IPS-18c (cell line): ENCODE measurements at regions not wholly inside any gene's neighbourhood (a gene's known extent, or its start where the extent isn't known, plus 50 kb on each side); places are given as distances from the start of the nearest gene placed in this dataset.
A peak's percentile ranks its signal among the peaks of the same experiment; 100 is the strongest.

Experiments used
- H3K4me3 ChIP-seq: 2 replicates; pipeline ENCODE4 v1.7.0; 2013; ENCODE audit warnings: low read depth, mild to moderate bottlenecking, low read length, moderate library complexity; ENCODE audit not compliant: insufficient read depth
- H3K9me3 ChIP-seq: one replicate; pipeline ENCODE4 v1.6.1; 2013; ENCODE audit warnings: mild to moderate bottlenecking, low read length, moderate library complexity; ENCODE audit not compliant: control insufficient read depth, insufficient read depth

DNA sequence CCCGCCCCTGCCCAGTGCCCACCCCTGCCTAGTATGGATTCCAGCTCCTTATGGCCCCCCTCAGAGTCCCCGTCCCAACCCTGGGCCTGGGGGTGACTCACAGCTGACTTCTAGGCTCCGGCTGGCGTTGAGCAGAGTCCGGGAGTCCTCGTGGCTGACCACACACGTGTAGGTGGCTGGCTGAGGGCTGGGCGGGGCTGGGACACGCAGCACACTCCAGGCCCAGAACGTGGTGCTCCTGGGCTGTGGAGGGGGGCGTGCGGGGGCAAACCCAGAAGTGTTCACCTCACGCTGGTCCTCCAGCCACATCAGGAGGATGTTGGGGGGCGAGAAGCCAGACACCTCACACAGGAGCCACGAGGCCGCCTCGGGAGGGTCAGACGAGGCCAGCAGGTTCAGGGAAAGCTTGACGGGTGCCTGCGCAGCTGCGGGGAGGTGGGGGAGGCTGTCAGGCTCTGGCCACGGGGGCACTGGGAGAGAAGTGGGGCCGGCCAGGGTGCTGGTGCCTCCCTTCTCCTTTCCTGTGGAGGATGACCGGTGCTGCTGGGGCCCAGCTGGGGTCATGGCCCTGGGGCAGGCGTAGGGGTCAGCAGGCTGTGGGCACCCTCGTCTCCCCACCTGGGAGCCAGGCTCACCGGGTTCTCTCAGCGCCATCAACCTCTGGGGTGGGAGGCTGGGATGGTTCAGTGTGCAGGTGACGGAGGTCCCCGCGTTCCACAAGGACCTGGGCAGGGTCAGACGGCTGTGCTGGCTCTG is 314.1 kb downstream of the TMEM121 start:
- H3K9me3 ChIP-seq: peaks cover 55% of the 10 kb centered on the region

DNA sequence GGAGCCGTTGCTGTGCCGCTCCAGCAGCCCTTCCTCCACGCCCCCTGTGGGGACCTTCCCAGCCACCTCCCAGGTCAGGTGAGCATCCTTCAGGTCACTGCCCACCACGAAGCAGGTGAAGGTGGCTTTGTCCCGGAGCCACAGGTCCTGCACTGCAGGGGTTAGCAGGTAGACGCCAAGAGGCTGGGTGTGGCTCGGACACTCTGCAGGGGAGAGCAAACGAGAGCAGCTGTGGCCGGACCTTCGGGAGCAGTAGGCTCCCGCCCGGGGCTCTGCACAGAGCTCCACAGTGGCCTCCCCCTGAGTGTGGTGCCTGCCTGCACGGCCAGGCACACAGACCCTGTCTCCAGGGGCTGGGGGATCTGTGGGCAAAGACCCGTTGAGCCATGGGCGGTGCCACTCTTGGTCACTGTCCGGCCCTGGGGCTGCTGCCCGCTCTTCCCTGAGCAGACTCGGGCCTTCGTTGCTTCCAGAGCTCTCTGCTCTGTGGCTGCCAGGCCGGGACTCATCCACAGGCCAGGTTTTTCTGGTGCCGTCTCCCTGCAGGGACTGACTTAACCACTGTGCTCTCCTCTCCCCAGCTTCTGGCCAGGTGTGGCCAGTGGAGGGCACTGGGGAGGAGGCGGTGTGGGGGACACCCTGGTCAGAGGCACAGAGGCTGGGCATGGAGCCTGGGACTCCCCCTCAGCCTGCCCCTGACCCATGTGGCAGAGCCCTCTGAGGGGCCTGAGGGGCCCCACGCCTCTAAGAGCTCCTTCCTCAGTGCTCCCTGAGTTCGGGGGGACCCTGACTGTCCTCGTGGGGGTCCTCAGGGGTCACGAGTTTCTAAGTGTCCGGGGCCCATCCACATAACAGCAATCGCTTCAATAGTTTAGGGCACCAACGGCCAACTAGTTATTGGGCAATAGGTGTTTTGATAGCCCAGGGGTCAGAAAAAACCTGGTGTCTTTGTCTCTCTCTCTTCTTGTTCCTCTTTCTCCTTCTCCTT is 314.9 kb downstream of the TMEM121 start:
- H3K9me3 ChIP-seq: peaks cover 60% of the 10 kb centered on the region
- H3K4me3 ChIP-seq: no peak overlapping the region

More for the DNA sequence above, 314.1 kb downstream of the TMEM121 start:
- H3K4me3 ChIP-seq: no peak overlapping the region; the same call in 1 of the 2 replicates

DNA sequence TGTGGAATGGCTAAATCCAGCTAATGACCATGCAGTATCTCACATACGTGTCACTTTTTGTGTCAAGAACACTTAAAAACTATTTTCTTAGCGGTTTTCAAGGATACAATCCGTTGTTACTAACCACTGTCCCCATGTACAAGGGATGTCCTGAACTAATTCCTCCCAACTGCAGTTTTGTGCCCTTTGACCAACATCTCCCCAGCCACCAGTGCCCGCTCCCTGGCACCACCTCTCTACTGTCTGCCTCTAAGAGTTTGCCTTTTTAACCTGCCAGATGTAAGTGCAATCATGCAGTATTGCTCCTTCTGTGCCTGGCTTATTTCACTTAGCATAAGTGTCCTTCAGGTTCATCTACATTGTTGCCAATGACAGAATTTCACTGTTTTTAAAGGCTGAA is 315.7 kb downstream of the TMEM121 start:
- H3K9me3 ChIP-seq: peaks cover 64% of the 10 kb centered on the region
- no peak overlapping the region for H3K4me3 ChIP-seq

GRCh38 chr14:105843444-105844046 is 317.2 kb downstream of the TMEM121 start:
- Histone ChIP-seq H3K9me3 (peaks cover 56% of the 10 kb centered on the region), H3K4me3 (no peak overlapping the region)

- no peak overlapping the region for H3K4me3 ChIP-seq
- peaks cover 56% of the 10 kb centered on the region for H3K9me3 ChIP-seq
Observed at GRCh38 chr14:105844047-105844630, 317.8 kb downstream of the TMEM121 start.

DNA sequence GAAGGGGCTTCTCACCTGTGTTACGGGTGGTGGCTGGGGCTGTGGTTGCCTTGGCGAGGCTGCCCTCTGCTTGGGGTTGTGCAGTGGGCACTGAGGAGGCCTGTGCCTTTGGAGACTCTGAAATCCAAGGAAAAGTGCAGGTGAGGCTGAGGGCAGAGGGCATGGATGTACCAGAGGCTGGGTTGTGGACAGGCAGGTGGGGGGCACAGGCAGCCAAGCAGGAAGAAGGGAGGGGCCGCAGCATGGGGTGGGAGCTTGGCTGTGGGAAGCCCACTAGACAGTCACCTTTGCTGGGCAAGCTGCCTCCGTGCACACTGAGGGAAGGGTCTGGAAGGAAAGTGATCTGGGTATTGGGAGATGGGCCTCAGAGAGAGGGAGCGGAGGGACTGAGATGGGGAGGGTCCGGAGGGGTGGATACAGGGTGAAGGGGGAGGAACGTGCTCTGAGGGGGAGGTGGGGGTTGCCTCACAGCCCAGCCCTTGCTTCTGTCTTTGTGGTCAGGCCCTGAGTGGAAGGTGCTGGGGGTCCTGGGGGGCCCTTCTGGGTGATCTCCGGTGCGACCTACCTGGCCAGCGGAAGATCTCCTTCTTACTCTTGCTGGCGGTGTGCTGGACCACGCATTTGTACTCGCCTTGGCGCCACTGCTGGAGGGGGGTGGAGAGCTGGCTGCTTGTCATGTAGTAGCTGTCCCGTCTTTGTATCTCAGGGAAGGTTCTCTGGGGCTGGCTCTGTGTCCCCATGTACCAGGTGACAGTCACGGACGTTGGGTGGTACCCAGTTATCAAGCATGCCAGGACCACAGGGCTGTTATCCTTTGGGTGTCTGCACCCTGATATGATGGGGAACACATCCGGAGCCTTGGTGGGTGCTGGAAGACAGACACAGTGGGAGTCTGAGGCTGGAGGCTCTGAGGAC is 318.7 kb downstream of the TMEM121 start:
- Histone ChIP-seq H3K9me3 (peaks cover 53% of the 10 kb centered on the region), H3K4me3 (no peak overlapping the region; the same call in 1 of the 2 replicates)

DNA sequence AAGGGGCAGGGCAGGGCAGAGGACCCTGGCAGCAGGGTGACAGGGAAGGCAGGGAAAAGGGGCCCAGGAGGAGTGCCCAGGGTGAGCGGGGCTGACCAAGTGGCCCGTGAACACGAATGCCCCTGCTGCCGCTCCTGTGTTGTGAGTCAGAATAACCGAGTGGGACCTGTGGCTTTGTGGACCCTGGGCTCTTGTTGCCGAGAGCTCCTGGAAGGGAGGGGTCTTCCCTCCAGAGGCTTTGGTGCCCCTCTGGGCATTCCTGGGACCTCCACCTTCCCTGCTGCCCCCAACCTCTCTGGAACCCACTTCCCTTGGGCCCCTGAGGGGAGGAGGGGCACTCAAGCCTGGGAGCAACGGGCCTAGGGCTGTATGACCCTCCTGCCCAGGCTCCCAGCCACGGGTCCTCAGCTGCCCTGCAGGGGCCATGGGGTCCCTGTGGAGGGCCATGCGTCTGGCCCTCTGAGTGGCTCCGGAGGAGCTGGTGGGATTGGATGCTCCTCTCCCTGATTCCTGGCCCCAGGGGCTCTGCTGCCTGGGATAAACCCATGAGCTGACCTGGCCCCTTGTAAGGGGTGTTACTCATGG is 319.4 kb downstream of the TMEM121 start:
- Histone ChIP-seq H3K4me3 (no peak overlapping the region), H3K9me3 (peaks cover 53% of the 10 kb centered on the region)

DNA sequence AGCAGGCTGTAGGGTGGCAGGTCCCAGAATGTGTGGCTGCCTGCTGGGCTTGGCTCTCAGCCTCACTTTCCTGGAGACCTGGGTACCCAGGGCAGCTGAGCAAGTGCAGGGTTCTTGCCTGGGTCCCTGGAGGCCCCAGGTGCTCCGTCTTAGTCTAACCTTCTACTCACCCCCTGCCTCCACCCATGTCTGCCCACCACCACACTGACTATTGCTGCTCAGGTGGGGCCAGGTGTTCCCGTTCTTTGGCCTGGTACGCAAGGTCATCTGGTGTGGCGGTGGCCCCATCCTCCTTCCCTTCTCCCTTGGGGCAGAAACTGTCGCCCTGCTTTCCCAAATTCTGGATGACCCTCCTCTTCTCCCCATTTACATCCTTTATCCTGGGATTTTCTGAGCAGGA is 319.9 kb downstream of the TMEM121 start:
- H3K9me3 ChIP-seq: peaks cover 53% of the 10 kb centered on the region
- H3K4me3 ChIP-seq: no peak overlapping the region

GRCh38 chr14:105847400-105847799 is 321.0 kb downstream of the TMEM121 start:
- Histone ChIP-seq H3K4me3 (no peak overlapping the region), H3K9me3 (peaks cover 53% of the 10 kb centered on the region)

DNA sequence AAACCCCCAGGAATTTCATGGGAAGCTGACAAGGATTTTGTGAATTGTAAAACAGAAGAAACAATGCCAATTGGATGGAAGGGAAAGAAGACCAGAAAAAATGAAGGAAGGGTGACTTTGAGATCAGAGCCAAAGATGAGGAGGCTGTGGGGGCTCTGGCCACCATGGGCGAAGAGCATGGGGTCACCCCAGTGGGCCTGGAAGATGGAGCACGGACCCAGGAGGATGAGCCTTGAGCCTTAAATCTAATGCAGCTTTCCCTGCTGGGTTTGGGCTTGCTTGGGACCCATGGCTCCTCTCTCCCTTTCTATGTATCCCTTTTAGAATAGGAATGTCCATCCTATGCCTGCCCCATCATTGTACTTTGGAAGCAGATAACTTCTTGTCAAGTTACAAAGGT is 322.2 kb downstream of the TMEM121 start:
- Histone ChIP-seq H3K9me3 (peaks cover 55% of the 10 kb centered on the region), H3K4me3 (no peak overlapping the region)

DNA sequence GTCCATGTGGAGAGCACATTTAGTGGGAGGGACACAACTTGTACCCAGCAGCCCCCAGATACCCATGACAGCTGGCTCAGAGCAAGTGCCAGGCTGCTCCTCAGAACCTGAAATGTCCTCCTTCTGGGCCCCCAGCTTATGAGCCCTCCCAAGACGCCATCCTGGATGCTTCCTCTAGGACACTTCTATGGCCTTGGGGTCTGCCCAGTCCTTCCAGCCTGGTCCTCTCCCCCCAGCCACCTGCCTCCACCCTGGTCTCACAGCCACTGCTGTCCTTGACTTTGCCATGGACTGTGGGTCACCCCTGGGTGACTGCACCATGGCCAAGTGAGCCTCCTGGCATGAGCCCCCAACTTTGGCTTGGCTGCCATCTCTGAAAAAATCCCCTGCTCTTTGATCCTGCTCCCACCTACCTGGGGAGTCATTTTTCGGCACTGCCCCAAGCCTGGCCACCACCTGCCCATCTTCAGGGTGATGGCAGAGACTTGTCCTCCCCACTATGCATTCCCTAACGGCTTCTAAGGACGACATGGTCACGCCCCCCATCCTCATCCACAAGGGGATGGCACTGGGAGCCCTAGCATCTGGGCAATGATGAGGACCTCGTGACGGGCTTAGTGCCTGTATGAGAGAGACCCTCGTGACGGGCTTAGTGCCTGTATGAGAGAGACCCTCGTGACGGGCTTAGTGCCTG is 323.7 kb downstream of the TMEM121 start:
- Histone ChIP-seq H3K4me3 (no peak overlapping the region), H3K9me3 (peaks cover 55% of the 10 kb centered on the region)

DNA sequence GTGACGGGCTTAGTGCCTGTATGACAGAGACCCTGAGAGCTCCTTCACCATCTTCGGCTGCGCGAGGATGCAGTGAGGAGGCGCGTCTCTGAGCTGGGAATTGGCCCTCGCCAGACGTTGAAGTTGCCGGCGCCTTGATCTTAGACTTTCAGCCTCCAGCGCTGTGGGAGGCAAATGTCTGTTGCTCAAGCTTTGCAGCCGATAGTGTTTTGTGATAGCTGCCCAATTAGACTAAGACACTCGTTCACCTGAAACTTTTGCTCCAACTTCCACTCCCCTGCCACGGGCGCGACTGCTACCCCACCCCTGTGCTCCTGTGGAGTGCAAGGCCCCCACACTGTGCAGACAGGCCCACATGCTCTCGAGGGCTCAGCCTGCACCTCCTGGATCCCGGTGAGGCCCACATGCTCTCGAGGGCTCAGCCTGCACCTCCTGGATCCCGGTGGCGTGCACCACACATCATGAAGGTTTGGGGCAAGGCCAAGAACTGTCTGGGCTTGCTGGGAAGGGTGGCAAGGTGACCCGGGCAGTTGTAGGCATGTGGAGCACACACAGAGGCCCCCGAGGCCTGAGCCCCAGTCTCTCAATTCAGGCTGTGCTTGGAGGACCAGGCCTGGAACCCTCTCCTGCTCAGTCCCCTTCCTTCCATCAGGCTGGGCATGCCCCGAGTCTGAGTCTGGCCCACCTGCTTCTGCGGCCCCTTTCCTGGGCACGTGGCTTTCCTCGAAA is 324.6 kb downstream of the TMEM121 start:
- no peak overlapping the region for H3K4me3 ChIP-seq
- peaks cover 54% of the 10 kb centered on the region for H3K9me3 ChIP-seq

GRCh38 chr14:105851716-105852377 is 325.5 kb downstream of the TMEM121 start:
- Histone ChIP-seq H3K9me3 (peaks cover 54% of the 10 kb centered on the region), H3K4me3 (0 out of 2 replicates have a peak overlapping the region, but pooled peaks have one; percentile 20)

GRCh38 chr14:105852378-105853088 is 326.1 kb downstream of the TMEM121 start:
- H3K4me3 ChIP-seq: no peak overlapping the region
- peaks cover 60% of the 10 kb centered on the region for H3K9me3 ChIP-seq
